K562 (cell line): ENCODE measurements at regions not wholly inside any gene's neighbourhood (a gene's known extent, or its start where the extent isn't known, plus 50 kb on each side); places are given as distances from the start of the nearest gene placed in this dataset.

Source experiments
- ATAC-seq: fragments of 200-7000 bp; cut with Tn5 transposase; 3 replicates; pipeline ENCODE4 v1.9.1; 2020; ENCODE audit warnings: moderate library complexity
- BruUV-seq: library from RNA; stranded (reverse); fragments of 400-500 nt; replicated peaks from 2 replicates; lab custom pipeline; 2021; lab: Mats Ljungman, UMichigan
- CTCF ChIA-PET: fragments of 300-600 bp; formaldehyde crosslinking; extraction: SDS; loops from one replicate; lab custom pipeline; 2021; ENCODE audit warnings: low intra/inter-chr PET ratio; lab: Yijun Ruan, JAX
- POLR2A ChIA-PET: fragments of 300-600, 350-650 bp; sonication (Branson Sonifier 250); formaldehyde crosslinking; extraction: SDS; loops from one replicate; lab custom pipeline; 2021; ENCODE audit warnings: antibody characterized with exemption, inconsistent platforms; lab: Yijun Ruan, JAX
- DNase-seq, 4 experiments: peaks; one replicate each; pipeline versions ENCODE4 v3.0.0 to v3.0.0-alpha.2; 2011 to 2018; ENCODE audit warnings: low spot score in 3 of 4, mixed read lengths in 3 of 4; ENCODE audit errors: extremely low read depth in 1 of 4
- FAIRE-seq: peaks from 2 replicates; lab custom pipeline; 2011; peaks lifted over from hg19 to GRCh38; lab: Jason Lieb, UNC
- H2AFZ ChIP-seq: 2 replicates; pipeline ENCODE4 v1.6.0; 2011; ENCODE audit warnings: low read depth, low read length, control low read depth, inconsistent platforms
- H3K27ac ChIP-seq: fragments of 200-600 bp; 3 replicates; pipeline ENCODE4 v1.8.0; 2011; ENCODE audit warnings: low read depth, mild to moderate bottlenecking, control low read depth, inconsistent platforms, low read length, moderate library complexity, mixed read lengths; ENCODE audit errors: extremely low read depth
- H3K27me3 ChIP-seq, 2 experiments: fragments of 300-600 bp in 1 of 2; 2 replicates in 1 of 2; 3 replicates in 1 of 2; pipeline versions ENCODE4 v1.6.0 to v1.8.0; 2011; ENCODE audit warnings: inconsistent platforms in 2 of 2, low read length in 2 of 2, mild to moderate bottlenecking in 1 of 2, mixed read lengths in 1 of 2, moderate library complexity in 1 of 2; ENCODE audit not compliant: control insufficient read depth in 2 of 2, insufficient read depth in 2 of 2
- H3K36me3 ChIP-seq: fragments of 300-600 bp; 3 replicates; pipeline ENCODE4 v1.8.0; 2011; ENCODE audit warnings: mild to moderate bottlenecking, low read length, inconsistent platforms; ENCODE audit not compliant: control insufficient read depth, insufficient read depth
- H3K4me1 ChIP-seq, 2 experiments: fragments of 200-600 bp in 1 of 2; replicated peaks in 1 of 2; 2 replicates in 1 of 2; 3 replicates in 1 of 2; pipeline versions ENCODE4 v1.5.1 to v1.8.0; 2011; ENCODE audit warnings: inconsistent platforms in 2 of 2, low read length in 2 of 2, mild to moderate bottlenecking in 1 of 2, mixed read lengths in 1 of 2, moderate library complexity in 1 of 2; ENCODE audit not compliant: control insufficient read depth in 2 of 2, insufficient read depth in 2 of 2
- H3K4me2 ChIP-seq: 2 replicates; pipeline ENCODE4 v1.6.1; 2011; ENCODE audit warnings: low read length, control low read depth, inconsistent platforms, mixed read lengths; ENCODE audit not compliant: insufficient read depth
- H3K4me3 ChIP-seq: fragments of 200-600 bp; sonication (generic), shearing (Covaris generic); 2 replicates; pipeline ENCODE4 v1.5.1; 2016; ENCODE audit warnings: control low read depth, inconsistent platforms
- H3K79me2 ChIP-seq: fragments of 200-600 bp; 3 replicates; pipeline ENCODE4 v1.8.0; 2011; ENCODE audit warnings: low read length, inconsistent platforms; ENCODE audit not compliant: control insufficient read depth, insufficient read depth
- H3K9ac ChIP-seq, 2 experiments: 2 replicates each; pipeline versions ENCODE4 v1.6.0 to v1.6.1; 2011; ENCODE audit warnings: low read depth in 2 of 2, low read length in 2 of 2, control low read depth in 1 of 2, inconsistent platforms in 1 of 2, mild to moderate bottlenecking in 1 of 2, mixed read lengths in 1 of 2; ENCODE audit not compliant: insufficient read depth in 1 of 2
- H3K9me1 ChIP-seq: one replicate; pipeline ENCODE4 v1.6.0; 2011; ENCODE audit warnings: inconsistent platforms, mild to moderate bottlenecking, low read length, moderate library complexity; ENCODE audit not compliant: control insufficient read depth, insufficient read depth
- H3K9me3 ChIP-seq: replicated peaks from 2 replicates; pipeline ENCODE4 v1.5.1; 2011; ENCODE audit warnings: low read depth, low read length, inconsistent platforms; ENCODE audit not compliant: control insufficient read depth, insufficient read depth
- H4K20me1 ChIP-seq: replicated peaks from 2 replicates; pipeline ENCODE4 v1.6.1; 2011; ENCODE audit warnings: low read length, inconsistent platforms, mixed read lengths; ENCODE audit not compliant: control insufficient read depth, insufficient read depth
- ESRRA ChIP-seq: fragments of 450-650 bp; IDR thresholded peaks from 2 replicates; pipeline ENCODE4 v1.6.1; 2014; ENCODE audit warnings: low read depth, mild to moderate bottlenecking, moderate library complexity, borderline replicate concordance
- ID3 ChIP-seq, 2 experiments: fragments of 250-450 bp in 1 of 2; fragments of 450-650 bp in 1 of 2; sonication (Bioruptor Pico) in 1 of 2; IDR thresholded peaks; 2 replicates each; pipeline versions ENCODE4 v1.6.1 to v1.8.0; 2016 to 2021; ENCODE audit warnings: mild to moderate bottlenecking in 2 of 2, moderate library complexity in 2 of 2, missing compliant biosample characterization in 1 of 2, missing genetic modification characterization in 1 of 2
- SPI1 ChIP-seq: IDR thresholded peaks from 2 replicates; pipeline ENCODE4 v1.6.1; 2011; ENCODE audit warnings: low read depth, low read length, control low read depth, borderline replicate concordance
- THRB ChIP-seq: fragments of 450-650 bp; formaldehyde crosslinking; conservative IDR thresholded peaks from 2 replicates; pipeline ENCODE4 v1.4.0; 2022; ENCODE audit warnings: mild to moderate bottlenecking, missing genetic modification characterization
- WGBS: fragments of 100-300 bp; shearing (Covaris generic); methylation state at CpG from one replicate; pipeline ENCODE4 v1.1.6; 2016; ENCODE audit warnings: low coverage, mixed read lengths; ENCODE audit not compliant: insufficient coverage; ENCODE audit errors: missing lambda C conversion rate; 5-methylcytosine and 5-hydroxymethylcytosine counted together
- in situ Hi-C: fragments of 300-500 bp; cut with MboI; formaldehyde crosslinking; loops from 4 replicates; pipeline ENCODE4 v1.15.0; 2018; ENCODE audit warnings: inconsistent platforms, mixed read lengths
- intact Hi-C: fragments of 100-400 bp; cut with micrococcal nuclease; formaldehyde crosslinking; loops from 2 replicates; pipeline ENCODE4 v1.14.2; 2022

- no peaks in the 10 kb centered on the region for H3K9me1 ChIP-seq
- intact Hi-C loops (no loop called here), in situ Hi-C loops (no loop called here)
- 0% methylated on average over 1 of the region's 1 CpG for WGBS
- ChIA-PET POLR2A (no interaction called here), CTCF (no interaction called here)
- no peaks in the 10 kb centered on the region for H4K20me1 ChIP-seq
- no peak for ATAC-seq
- no peaks in the 10 kb centered on the region for H3K27me3 ChIP-seq
- H3K4me1 ChIP-seq, result no peaks in the 10 kb centered on the region
- no peak for DNase-seq
- H2AFZ ChIP-seq, result no peak overlapping the region
- no TSS peak for BruUV-seq
- TF ChIP-seq SPI1 (no peak), ESRRA (no peak), ID3 (CRISPR knock-in tag; IDR thresholded peaks at IDR 0.05) (no peak), ID3 (tag; IDR thresholded peaks at IDR 0.05) (no peak), THRB (no peak)
- no peaks in the 10 kb centered on the region for H3K36me3 ChIP-seq
- H3K9me3 ChIP-seq, result 0 out of 2 replicates have a peak, but pooled peaks cover 2% of the 10 kb centered on the region
- no peak overlapping the region for H3K9ac ChIP-seq
- FAIRE-seq, result no peak
- no peak overlapping the region for H3K4me2 ChIP-seq
- no peak overlapping the region for H3K4me3 ChIP-seq
- no peaks in the 10 kb centered on the region for H3K79me2 ChIP-seq
- no peak overlapping the region for H3K27ac ChIP-seq
Measured at GRCh38 chr16:52089476-52089875, 457.5 kb downstream of the TOX3 start.
